Muscle of arm (tissue), 1 donor: ENCODE measurements at regions not wholly inside any gene's neighbourhood (a gene's known extent, or its start where the extent isn't known, plus 50 kb on each side); places are given as distances from the start of the nearest gene placed in this dataset.

Experiments
- DNase-seq: peaks from one replicate; pipeline ENCODE4 v3.0.0-alpha.2; 2013

DNA sequence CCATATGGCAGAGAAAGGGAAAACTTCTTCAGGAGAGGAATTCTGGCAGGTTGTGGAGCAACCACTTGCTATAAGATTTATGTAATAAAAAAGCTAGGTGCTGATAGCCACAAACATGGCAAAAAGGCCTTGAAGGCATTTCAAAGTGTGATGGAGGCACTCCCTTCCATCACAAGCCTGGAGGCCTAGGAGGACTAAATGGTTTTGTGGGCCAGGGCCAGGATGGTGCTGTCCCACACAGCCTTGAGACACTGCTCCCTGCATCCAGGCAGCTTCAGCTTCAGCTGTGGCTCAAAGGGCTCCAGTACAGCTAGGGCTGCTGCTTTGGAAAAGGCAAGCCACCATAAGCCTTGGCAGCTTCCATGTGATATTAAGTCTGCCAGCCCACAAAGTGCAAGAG is 632.8 kb downstream of the BRINP1 start:
- no peak for DNase-seq

DNA sequence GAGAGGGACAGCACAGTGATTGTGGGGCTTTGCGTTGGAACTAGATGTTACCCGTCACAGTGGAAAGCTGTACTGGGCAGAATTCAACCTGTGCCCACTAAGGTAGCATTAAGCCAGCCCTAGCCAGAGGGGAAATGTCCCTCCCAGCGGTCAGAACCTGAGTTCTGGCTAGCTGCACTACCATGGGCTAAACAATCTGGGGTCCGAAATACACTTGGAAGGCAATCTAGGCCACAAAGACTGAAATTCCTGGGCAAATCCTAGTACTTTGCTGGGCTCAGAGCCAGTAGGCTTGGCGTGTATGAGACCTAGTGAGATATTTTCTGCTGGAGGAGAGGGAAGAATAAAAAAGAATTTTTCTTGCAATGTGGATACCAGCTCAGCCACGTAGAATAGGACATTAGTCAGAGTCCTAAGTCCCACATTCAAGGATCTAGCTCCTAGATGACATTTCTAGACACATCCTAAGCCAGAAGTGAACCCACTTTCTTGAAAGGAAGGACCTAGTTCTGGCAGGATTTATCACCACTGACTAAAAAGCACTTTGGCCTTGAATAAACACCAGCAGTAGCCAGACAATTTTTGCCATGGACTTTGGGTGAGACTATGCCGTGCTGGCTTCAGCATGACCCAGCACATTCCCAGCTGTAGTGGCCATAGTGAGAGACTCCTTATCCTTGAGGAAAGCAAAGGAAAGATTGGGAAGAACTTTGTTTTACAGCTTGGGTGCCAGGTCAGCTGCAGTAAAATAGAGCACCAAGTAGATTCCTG is 618.0 kb downstream of the BRINP1 start:
- DNase-seq, result no peak

DNA sequence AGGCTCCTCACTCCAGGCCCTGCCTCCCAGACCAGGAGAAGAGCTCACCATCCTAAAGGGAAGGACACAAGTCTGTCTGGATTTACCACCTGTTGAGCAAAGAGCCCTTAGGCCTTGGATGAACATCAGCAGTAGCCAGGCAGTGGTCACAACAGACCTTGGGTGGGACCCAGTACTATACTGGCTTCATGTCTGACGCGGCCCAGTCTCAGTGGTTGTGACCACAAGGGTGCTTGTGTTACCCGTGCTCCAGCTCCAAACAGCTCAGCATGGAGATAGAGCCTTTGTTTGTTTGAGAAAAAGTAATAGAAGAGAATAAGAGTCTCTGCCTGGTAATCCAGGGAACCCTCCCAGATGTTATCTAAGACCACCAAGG is 617.4 kb downstream of the BRINP1 start:
- no peak for DNase-seq

GRCh38 chr9:118761016-118761790 is 608.0 kb downstream of the BRINP1 start:
- no peak for DNase-seq

GRCh38 chr9:118767571-118767970 is 601.7 kb downstream of the BRINP1 start:
- DNase-seq, result no peak

GRCh38 chr9:118782790-118783463 is 586.3 kb downstream of the BRINP1 start:
- DNase-seq, result no peak

DNA sequence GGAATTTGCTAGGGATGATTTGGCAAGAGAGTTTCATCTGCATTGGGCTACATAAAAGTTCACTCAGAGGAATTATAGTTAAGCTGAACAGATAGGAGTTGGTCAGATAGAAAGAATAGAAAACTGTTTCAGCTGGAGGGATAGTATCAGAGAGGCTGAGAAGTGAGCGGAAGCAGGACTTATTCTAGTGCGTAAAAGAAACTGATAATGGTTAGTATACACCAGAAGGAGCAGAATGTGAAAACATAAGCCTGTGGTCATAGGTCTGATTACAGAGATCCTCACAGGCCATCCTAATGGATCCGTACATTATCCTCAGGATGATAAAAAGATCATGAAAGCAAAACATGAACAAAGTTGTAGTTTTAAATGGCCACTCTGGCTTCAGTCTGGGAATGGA is 585.2 kb downstream of the BRINP1 start:
- DNase-seq, result no peak

GRCh38 chr9:118785456-118785855 is 583.8 kb downstream of the BRINP1 start:
- no peak for DNase-seq

- DNase-seq, result no peak
Measured at GRCh38 chr9:118786877-118787276, 582.4 kb downstream of the BRINP1 start.

DNA sequence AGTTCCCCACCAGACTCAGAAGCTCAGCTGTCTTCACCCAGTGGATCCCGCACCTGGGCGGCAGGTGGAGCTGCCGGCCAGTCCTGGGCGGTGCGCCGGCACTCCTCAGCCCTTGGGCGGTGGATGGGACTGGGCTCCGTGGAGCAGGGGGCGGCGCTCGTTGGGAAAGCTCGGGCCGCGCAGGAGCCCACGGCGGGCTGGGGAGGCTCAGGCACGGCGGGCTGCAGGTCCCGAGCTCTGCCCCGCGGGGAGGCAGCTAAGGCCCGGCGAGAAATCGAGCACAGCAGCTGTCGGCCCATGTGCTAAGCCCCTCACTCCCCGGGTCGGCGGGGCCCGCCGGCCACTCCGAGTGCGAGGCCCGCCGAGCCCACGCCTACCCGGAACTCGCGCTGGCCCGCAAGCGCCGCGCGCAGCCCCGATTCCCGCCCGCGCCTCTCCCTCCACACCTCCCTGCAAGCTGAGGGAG is 560.0 kb downstream of the BRINP1 start:
- DNase-seq, result no peak

DNA sequence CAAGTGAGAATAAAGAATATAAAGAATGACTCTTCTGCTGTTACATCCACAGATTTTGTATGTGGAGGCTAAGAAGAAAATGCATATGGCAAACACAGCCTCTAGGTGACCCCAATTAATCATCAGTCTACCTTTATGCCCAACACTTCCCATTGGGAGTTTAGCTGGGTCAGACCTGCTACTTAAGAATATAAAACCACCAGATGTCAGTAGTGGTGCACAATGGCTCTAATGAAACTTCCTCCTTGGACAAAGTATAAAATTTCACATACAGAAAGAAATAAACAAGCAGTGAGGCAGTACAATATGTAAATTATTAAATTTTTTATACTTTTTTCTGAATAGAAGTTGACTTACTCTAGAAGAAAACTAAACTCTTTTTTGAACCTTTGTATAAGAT is 539.9 kb downstream of the BRINP1 start:
- DNase-seq, result peak; percentile 13

DNA sequence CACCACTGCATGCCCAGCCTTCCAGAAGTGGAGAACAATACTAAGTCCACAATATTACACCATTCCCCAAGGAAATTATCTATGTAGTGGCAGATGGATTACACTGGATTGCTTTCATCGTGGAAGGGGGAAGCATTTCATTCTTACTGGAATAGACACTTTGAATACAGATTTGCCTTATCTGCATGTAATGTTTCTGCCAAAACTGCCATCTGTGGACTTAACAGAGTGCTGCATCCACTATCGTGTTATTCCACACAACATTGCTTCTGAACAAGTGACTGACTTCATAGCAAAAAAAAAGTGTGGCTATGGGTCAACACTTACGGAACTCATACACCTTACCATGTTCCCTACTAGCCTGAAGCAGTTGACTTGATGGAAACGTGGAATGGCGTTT is 536.9 kb downstream of the BRINP1 start:
- DNase-seq, result no peak

DNA sequence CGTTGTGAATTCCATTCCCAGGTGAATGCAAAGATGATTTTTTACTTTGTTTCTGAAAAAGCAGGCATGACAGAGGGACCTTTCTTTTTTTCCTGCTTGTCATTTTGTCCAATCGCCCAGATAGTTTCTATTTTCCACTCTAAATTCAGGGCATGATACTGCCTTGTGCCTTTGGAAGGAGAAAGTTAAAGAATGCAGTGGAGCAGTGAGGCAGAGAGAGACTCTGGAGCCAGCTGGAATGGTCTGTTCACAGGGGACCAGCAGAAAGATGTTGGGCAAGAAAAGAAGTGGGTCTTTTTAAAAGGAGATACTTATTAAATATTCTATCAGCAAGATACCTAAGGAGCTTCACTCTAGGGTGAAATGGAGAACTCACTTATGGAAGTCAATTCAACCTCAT is 532.3 kb downstream of the BRINP1 start:
- no peak for DNase-seq

DNA sequence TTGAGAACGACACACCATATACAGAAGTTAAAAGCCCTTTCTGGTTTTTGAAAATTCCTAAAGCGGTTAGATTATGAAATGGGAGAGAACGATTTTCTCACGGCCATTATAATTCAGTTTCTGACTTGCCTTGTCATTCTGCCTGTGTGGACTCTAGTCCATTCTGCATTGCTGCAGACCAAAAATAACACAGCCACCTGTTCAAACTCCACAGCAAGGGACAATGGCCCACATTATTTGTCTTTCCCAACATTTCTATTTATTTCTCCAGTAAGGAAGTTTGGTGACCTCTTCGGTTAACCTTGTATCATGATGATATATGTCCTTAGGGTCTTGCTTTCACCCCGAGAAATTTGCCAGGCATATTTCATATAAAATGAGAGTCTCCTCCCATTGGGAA is 497.7 kb downstream of the BRINP1 start:
- no peak for DNase-seq

- no peak for DNase-seq
Measured at GRCh38 chr9:118882684-118883083, 486.6 kb downstream of the BRINP1 start.

DNA sequence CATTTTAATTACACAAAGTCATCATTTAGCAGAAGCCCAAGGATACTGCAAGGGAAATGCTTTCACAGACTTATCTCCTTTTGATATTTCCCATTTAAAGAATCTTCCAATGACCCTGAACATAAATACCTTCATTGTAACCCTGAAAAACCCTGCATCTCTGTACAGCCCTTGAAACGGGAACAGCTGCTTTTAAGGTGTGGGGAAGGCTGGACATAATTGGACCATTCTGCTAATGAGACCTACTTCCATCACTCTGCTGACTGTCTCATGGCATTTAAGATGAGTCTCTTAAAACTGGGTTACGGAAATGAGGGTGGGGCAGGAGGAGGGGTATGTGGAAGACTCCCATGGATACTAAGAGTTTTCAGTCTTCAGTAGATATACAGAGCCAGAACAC is 485.8 kb downstream of the BRINP1 start:
- no peak for DNase-seq

DNA sequence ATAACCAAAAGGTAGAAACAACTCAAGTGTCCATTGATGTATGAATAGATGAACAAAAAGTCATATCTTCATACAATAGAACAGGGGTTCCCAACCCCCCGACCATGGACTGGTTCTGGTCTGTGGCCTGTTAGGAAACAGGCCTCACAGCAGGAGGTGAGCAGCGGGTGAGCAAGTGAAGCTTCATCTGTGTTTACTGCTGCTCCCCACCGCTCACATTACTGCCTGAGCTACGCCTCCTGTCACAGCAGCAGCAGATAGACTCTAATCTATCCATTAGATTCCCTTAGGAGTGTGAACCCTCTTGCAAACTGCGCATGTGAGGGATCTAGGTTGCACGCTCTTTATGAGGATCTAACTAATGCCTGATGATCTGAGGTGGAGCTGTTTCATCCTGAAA is 478.0 kb downstream of the BRINP1 start:
- DNase-seq, result no peak

DNA sequence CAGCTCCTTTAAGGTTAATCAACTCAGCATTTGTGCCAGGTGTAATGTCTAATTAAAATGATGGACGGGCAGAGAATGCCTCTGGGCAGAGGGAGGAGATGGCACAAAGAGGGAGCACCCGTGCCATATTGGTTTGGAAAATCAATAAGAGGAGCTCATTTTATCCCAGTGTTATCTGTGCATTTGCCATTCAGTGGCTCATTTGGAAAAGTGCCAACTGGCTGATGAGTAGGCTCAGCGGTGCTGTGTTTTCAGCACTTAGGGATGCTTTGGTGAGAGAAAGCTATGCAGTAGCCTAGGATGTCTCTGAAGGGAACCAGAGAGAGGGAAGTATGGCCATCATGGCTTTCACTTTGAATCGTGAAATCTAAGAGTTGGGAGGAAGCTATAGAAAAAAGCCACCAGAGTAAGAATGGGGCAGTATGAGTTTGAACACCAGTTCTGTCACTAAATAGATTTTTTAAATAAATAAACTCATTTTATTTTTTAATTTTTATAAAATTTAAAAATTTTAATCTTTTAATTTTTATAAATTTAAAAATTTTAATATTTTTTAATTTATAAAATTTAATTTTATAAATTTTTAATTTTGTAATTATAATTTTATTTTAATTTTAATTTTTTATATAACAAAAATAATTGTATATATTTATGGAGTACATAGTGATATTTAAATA is 472.8 kb downstream of the BRINP1 start:
- no peak for DNase-seq

GRCh38 chr9:118918180-118918579 is 451.1 kb downstream of the BRINP1 start:
- no peak for DNase-seq

DNA sequence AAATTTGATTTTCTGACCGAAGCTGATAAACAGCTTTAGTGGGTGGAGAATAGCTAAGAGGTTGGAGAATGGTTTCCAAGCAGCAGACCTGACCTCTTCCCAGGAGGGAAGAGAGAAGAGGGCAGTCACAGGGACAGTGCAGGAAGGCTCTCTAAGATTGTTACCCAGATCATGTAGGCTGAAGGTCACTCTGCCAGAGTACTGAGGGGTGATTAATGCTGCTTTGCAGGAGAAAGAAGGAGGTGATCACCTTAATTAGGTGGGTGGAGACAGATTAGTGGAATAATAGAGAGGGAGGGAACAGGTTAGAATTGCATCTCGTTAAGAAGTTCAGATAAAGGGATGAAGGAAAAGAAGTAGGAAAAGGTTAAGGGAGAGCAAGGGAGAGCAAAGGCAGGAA is 440.5 kb downstream of the BRINP1 start:
- no peak for DNase-seq

DNA sequence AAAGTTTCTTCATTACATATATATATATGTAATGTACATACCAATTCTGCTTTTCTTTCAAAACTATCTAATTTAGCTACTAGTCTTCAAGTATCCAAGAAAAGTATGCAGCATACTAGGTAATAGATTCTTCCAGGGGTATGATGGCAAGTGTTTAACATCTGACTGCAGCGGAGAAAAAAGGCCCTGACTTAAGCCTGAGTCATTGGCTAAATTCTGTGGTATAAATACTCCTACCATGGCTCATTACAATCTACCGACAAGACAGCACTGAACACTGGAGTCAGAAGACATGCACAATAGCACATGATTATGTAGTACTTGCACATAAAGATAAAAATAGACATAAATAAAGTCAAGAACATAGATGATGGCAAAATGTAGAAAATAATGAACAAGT is 439.9 kb downstream of the BRINP1 start:
- no peak for DNase-seq

DNA sequence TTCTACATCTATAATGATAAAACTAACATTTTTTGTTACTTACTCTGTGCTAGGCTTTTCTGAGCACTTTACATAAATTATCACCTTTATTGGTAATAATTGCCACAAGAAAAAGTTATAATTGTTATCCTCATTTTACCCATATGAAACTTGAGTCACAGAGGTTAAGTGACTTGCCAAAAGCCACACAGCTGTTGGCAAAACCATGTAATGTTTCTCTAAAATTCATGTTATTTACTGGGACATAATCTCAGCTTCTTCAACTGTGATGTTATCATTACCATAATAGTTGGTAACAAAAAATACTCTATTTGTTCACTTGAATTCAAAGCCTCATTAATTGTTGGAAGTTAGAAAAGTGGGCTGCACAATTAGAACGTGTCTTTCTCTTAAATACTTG is 437.3 kb downstream of the BRINP1 start:
- DNase-seq, result no peak
